Fibroblast of the aortic adventitia (primary cell): ENCODE measurements at regions not wholly inside any gene's neighbourhood (a gene's known extent, or its start where the extent isn't known, plus 50 kb on each side); places are given as distances from the start of the nearest gene placed in this dataset.

Source experiments
- DNase-seq: peaks from one replicate; pipeline ENCODE4 v3.0.0-alpha.2; 2010; ENCODE audit warnings: low read depth
- H3K4me3 ChIP-seq: 2 replicates; pipeline ENCODE4 v1.5.1; 2011; ENCODE audit warnings: low read depth, mild to moderate bottlenecking, control low read depth, low read length, moderate library complexity
- CTCF ChIP-seq: IDR thresholded peaks from 2 replicates; pipeline ENCODE4 v1.5.1; 2011; ENCODE audit warnings: mild to moderate bottlenecking, low read length, control low read depth, inconsistent platforms; ENCODE audit not compliant: insufficient read depth

GRCh38 chr14:22338381-22338780 lies 250.6 kb downstream of the DAD1 start:
- H3K4me3 ChIP-seq, result no peak overlapping the region
- no peak for TF ChIP-seq CTCF
- DNase-seq, result no peak

- H3K4me3 ChIP-seq, result no peak overlapping the region
- no peak for TF ChIP-seq CTCF
- DNase-seq, result no peak
These were observed 251.1 kb downstream of the DAD1 start for GRCh38 chr14:22337938-22338337.

- DNase-seq, result no peak
- TF ChIP-seq CTCF, result no peak
- no peak overlapping the region for H3K4me3 ChIP-seq
These were observed 251.5 kb downstream of the DAD1 start for GRCh38 chr14:22337521-22337920.

- no peak for DNase-seq
- TF ChIP-seq CTCF, result no peak
- no peak overlapping the region for H3K4me3 ChIP-seq
These were observed 253.0 kb downstream of the DAD1 start for GRCh38 chr14:22336031-22336430.

- TF ChIP-seq CTCF, result no peak
- DNase-seq, result no peak
- H3K4me3 ChIP-seq, result no peak overlapping the region
These were observed 254.4 kb downstream of the DAD1 start for GRCh38 chr14:22334627-22335026.

GRCh38 chr14:22334275-22334577 lies 254.8 kb downstream of the DAD1 start:
- H3K4me3 ChIP-seq, result no peak overlapping the region
- no peak for DNase-seq
- no peak for TF ChIP-seq CTCF

GRCh38 chr14:22333422-22334274 lies 255.4 kb downstream of the DAD1 start:
- no peak for DNase-seq
- TF ChIP-seq CTCF, result no peak
- no peak overlapping the region for H3K4me3 ChIP-seq
